WTC11 (cell line): ENCODE measurements at regions not wholly inside any gene's neighbourhood (a gene's known extent, or its start where the extent isn't known, plus 50 kb on each side); places are given as distances from the start of the nearest gene placed in this dataset.

Source experiments
- CREB1 ChIP-seq: sonication (generic); formaldehyde crosslinking; IDR thresholded peaks from 2 replicates; pipeline ENCODE4 v1.8.0; 2023; ENCODE audit warnings: mild to moderate bottlenecking, missing genetic modification reagents
- ELF4 ChIP-seq: sonication (generic); formaldehyde crosslinking; IDR thresholded peaks from 2 replicates; pipeline ENCODE4 v1.8.1; 2022; ENCODE audit warnings: low read depth, mild to moderate bottlenecking, moderate library complexity, missing genetic modification reagents
- ETV6 ChIP-seq: sonication (generic); formaldehyde crosslinking; IDR thresholded peaks from 2 replicates; pipeline ENCODE4 v1.8.1; 2022; ENCODE audit warnings: mild to moderate bottlenecking, missing genetic modification reagents
- FOXK1 ChIP-seq: sonication (generic); formaldehyde crosslinking; IDR thresholded peaks from 2 replicates; pipeline ENCODE4 v1.8.0; 2022; ENCODE audit warnings: mild to moderate bottlenecking, moderate library complexity, missing genetic modification reagents
- KAT7 ChIP-seq: sonication (generic); formaldehyde crosslinking; IDR thresholded peaks from 2 replicates; pipeline ENCODE4 v1.8.1; 2023; ENCODE audit warnings: missing genetic modification reagents, mild to moderate bottlenecking, borderline replicate concordance
- NR1H2 ChIP-seq: sonication (generic); formaldehyde crosslinking; IDR thresholded peaks from 2 replicates; pipeline ENCODE4 v1.9.0; 2021; ENCODE audit warnings: mild to moderate bottlenecking, moderate library complexity, missing genetic modification reagents
- SMAD3 ChIP-seq: sonication (generic); formaldehyde crosslinking; IDR thresholded peaks from 2 replicates; pipeline ENCODE4 v1.8.0; 2022; ENCODE audit warnings: missing genetic modification reagents, mild to moderate bottlenecking, borderline replicate concordance
- TEAD4 ChIP-seq: sonication (generic); formaldehyde crosslinking; IDR thresholded peaks from 2 replicates; pipeline ENCODE4 v1.8.0; 2022; ENCODE audit warnings: mild to moderate bottlenecking, missing genetic modification reagents
- TF ChIP-seq, protein P1 (sequence below): sonication (generic); formaldehyde crosslinking; IDR thresholded peaks from 2 replicates; pipeline ENCODE4 v1.8.1; 2023; ENCODE audit warnings: mild to moderate bottlenecking, missing genetic modification reagents
- TF ChIP-seq, protein P2 (sequence below): sonication (generic); formaldehyde crosslinking; conservative IDR thresholded peaks from 2 replicates; pipeline ENCODE4 v1.8.1; 2022; ENCODE audit warnings: mild to moderate bottlenecking, missing genetic modification reagents
- TF ChIP-seq, protein P3 (sequence below): fragments of 200-600 bp; IDR thresholded peaks from 2 replicates; pipeline ENCODE4 v1.8.0; 2022; ENCODE audit warnings: antibody characterized with exemption
- TF ChIP-seq, protein P4 (sequence below): sonication (generic); formaldehyde crosslinking; IDR thresholded peaks from 2 replicates; pipeline ENCODE4 v1.8.0; 2023; ENCODE audit warnings: mild to moderate bottlenecking, missing genetic modification reagents
- TF ChIP-seq, protein P5 (sequence below): sonication (generic); formaldehyde crosslinking; IDR thresholded peaks from 2 replicates; pipeline ENCODE4 v1.8.0; 2022; ENCODE audit warnings: mild to moderate bottlenecking, missing genetic modification reagents

DNA sequence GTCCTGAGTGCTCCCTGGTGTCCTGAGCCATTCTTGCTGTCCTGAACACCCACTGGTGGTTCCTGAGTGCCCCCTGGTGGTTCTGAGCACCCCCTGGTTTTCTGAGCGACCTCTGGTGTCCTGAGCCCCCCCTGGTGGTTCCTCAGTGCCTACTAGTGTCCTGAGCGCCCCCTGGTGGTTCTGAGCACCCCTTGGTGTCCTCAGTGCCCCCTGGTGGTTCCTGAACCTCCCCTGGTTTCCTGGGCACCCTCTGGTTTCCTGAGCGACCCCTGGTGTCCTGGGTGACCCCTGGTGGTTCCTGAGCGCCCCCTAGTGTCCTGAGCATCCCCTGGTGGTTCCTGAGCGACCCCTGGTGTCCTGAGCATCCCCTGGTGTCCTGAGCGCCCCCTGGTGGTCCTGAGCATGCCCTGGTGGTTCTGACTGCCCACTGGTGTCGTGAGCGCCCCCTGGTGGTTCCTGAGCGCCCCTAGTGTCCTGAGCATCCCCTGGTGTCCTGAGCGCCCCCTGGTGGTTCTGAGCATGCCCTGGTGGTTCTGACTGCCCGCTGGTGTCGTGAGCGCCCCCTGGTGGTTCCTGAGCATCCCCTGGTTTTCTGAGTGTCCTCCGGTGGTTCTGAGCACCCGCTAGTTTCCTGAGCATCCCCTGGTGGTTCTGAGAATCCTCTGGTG lies 473.1 kb downstream of the TMEM121 start:
- no peak for TF ChIP-seq CREB1
- TF ChIP-seq, protein P1, sequence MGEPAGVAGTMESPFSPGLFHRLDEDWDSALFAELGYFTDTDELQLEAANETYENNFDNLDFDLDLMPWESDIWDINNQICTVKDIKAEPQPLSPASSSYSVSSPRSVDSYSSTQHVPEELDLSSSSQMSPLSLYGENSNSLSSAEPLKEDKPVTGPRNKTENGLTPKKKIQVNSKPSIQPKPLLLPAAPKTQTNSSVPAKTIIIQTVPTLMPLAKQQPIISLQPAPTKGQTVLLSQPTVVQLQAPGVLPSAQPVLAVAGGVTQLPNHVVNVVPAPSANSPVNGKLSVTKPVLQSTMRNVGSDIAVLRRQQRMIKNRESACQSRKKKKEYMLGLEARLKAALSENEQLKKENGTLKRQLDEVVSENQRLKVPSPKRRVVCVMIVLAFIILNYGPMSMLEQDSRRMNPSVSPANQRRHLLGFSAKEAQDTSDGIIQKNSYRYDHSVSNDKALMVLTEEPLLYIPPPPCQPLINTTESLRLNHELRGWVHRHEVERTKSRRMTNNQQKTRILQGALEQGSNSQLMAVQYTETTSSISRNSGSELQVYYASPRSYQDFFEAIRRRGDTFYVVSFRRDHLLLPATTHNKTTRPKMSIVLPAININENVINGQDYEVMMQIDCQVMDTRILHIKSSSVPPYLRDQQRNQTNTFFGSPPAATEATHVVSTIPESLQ (CRISPR knock-in tag) = no peak
- TF ChIP-seq, protein P2, sequence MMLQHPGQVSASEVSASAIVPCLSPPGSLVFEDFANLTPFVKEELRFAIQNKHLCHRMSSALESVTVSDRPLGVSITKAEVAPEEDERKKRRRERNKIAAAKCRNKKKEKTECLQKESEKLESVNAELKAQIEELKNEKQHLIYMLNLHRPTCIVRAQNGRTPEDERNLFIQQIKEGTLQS (CRISPR knock-in tag) = no peak
- TF ChIP-seq ELF4 (CRISPR knock-in tag) = no peak
- no peak for TF ChIP-seq SMAD3 (CRISPR knock-in tag)
- TF ChIP-seq, protein P3, sequence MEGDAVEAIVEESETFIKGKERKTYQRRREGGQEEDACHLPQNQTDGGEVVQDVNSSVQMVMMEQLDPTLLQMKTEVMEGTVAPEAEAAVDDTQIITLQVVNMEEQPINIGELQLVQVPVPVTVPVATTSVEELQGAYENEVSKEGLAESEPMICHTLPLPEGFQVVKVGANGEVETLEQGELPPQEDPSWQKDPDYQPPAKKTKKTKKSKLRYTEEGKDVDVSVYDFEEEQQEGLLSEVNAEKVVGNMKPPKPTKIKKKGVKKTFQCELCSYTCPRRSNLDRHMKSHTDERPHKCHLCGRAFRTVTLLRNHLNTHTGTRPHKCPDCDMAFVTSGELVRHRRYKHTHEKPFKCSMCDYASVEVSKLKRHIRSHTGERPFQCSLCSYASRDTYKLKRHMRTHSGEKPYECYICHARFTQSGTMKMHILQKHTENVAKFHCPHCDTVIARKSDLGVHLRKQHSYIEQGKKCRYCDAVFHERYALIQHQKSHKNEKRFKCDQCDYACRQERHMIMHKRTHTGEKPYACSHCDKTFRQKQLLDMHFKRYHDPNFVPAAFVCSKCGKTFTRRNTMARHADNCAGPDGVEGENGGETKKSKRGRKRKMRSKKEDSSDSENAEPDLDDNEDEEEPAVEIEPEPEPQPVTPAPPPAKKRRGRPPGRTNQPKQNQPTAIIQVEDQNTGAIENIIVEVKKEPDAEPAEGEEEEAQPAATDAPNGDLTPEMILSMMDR = no peak
- TF ChIP-seq, protein P4, sequence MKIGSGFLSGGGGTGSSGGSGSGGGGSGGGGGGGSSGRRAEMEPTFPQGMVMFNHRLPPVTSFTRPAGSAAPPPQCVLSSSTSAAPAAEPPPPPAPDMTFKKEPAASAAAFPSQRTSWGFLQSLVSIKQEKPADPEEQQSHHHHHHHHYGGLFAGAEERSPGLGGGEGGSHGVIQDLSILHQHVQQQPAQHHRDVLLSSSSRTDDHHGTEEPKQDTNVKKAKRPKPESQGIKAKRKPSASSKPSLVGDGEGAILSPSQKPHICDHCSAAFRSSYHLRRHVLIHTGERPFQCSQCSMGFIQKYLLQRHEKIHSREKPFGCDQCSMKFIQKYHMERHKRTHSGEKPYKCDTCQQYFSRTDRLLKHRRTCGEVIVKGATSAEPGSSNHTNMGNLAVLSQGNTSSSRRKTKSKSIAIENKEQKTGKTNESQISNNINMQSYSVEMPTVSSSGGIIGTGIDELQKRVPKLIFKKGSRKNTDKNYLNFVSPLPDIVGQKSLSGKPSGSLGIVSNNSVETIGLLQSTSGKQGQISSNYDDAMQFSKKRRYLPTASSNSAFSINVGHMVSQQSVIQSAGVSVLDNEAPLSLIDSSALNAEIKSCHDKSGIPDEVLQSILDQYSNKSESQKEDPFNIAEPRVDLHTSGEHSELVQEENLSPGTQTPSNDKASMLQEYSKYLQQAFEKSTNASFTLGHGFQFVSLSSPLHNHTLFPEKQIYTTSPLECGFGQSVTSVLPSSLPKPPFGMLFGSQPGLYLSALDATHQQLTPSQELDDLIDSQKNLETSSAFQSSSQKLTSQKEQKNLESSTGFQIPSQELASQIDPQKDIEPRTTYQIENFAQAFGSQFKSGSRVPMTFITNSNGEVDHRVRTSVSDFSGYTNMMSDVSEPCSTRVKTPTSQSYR (CRISPR knock-in tag) = no peak
- TF ChIP-seq, protein P5, sequence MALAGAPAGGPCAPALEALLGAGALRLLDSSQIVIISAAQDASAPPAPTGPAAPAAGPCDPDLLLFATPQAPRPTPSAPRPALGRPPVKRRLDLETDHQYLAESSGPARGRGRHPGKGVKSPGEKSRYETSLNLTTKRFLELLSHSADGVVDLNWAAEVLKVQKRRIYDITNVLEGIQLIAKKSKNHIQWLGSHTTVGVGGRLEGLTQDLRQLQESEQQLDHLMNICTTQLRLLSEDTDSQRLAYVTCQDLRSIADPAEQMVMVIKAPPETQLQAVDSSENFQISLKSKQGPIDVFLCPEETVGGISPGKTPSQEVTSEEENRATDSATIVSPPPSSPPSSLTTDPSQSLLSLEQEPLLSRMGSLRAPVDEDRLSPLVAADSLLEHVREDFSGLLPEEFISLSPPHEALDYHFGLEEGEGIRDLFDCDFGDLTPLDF = no peak
- TF ChIP-seq ETV6 = no peak
- TF ChIP-seq NR1H2 (CRISPR knock-in tag) = no peak
- no peak for TF ChIP-seq KAT7 (CRISPR knock-in tag)
- TF ChIP-seq TEAD4 (CRISPR knock-in tag) = no peak
- no peak for TF ChIP-seq FOXK1
